HEK293T (cell line): ENCODE measurements at regions not wholly inside any gene's neighbourhood (a gene's known extent, or its start where the extent isn't known, plus 50 kb on each side); places are given as distances from the start of the nearest gene placed in this dataset.

Source experiments
- ARNT ChIP-seq: fragments of 450-650 bp; IDR thresholded peaks from 2 replicates; pipeline ENCODE4 v1.6.1; 2017; ENCODE audit warnings: mild to moderate bottlenecking
- BHLHE40 ChIP-seq: fragments of 450-650 bp; IDR thresholded peaks from 2 replicates; pipeline ENCODE4 v1.6.1; 2016; ENCODE audit warnings: mild to moderate bottlenecking, moderate library complexity, borderline replicate concordance
- HDGF ChIP-seq: fragments of 450-650 bp; IDR thresholded peaks from 2 replicates; pipeline ENCODE4 v1.6.1; 2017; ENCODE audit warnings: antibody characterized with exemption, borderline replicate concordance
- L3MBTL2 ChIP-seq: fragments of 450-650 bp; conservative IDR thresholded peaks from 2 replicates; pipeline ENCODE4 v1.6.1; 2016; ENCODE audit warnings: mild to moderate bottlenecking
- NFRKB ChIP-seq: fragments of 450-650 bp; IDR thresholded peaks from 2 replicates; pipeline ENCODE4 v1.6.1; 2016; ENCODE audit warnings: mild to moderate bottlenecking, moderate library complexity
- SP1 ChIP-seq: fragments of 450-650 bp; IDR thresholded peaks from 2 replicates; pipeline ENCODE4 v1.6.1; 2017
- SUZ12 ChIP-seq: fragments of 450-650 bp; IDR thresholded peaks from 2 replicates; pipeline ENCODE4 v1.6.1; 2016; ENCODE audit warnings: mild to moderate bottlenecking
- TARDBP ChIP-seq: fragments of 450-650 bp; IDR thresholded peaks from 2 replicates; pipeline ENCODE4 v1.6.1; 2016
- TF ChIP-seq, protein P1 (sequence below): fragments of 450-650 bp; IDR thresholded peaks from 2 replicates; pipeline ENCODE4 v1.6.1; 2016

DNA sequence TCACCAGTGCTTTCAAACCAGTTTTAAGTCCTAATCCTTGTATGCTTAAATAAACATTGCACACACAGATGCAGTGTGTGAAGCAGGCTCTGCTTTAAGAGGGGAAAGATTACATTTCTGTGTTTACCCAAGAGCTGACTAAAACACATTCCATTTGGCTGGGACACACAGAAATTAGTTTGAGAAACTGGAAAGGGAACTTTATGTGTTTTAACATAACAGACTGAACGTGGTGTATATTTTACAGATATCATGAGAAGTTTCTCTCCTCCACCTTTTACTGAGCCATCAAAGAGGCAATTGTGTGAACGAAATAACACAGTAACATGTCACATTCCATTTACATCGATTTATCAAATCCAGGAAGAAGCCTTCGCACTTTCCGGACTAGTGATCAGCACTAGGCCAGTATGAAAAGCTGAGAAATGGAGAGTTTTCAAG is 121.8 kb downstream of the MAIP1 start:
- TF ChIP-seq, protein P1, sequence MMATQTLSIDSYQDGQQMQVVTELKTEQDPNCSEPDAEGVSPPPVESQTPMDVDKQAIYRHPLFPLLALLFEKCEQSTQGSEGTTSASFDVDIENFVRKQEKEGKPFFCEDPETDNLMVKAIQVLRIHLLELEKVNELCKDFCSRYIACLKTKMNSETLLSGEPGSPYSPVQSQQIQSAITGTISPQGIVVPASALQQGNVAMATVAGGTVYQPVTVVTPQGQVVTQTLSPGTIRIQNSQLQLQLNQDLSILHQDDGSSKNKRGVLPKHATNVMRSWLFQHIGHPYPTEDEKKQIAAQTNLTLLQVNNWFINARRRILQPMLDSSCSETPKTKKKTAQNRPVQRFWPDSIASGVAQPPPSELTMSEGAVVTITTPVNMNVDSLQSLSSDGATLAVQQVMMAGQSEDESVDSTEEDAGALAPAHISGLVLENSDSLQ, result no peak
- TF ChIP-seq SUZ12 (no peak), NFRKB (no peak), SP1 (no peak), HDGF (no peak), TARDBP (no peak), ARNT (no peak), L3MBTL2 (no peak), BHLHE40 (no peak)
